ENCODE measurements at regions not wholly inside any gene's neighbourhood (a gene's known extent, or its start where the extent isn't known, plus 50 kb on each side); places are given as distances from the start of the nearest gene placed in this dataset.

GRCh38 chr22:49589301-49589700 lies 238.4 kb downstream of the BRD1 start:
- TF ChIP-seq POLR2A (IDR thresholded peaks at IDR 0.05; ENCODE audit: low read depth, low read length) (no peak), POLR2AphosphoS5 (IDR thresholded peaks at IDR 0.05; ENCODE audit: low read depth, low read length) (no peak), TAF1 (IDR thresholded peaks at IDR 0.05; ENCODE audit: low read depth, low read length) (no peak), POU2F2 (IDR thresholded peaks at IDR 0.05; ENCODE audit: low read depth, low read length) (no peak), SPI1 (IDR thresholded peaks at IDR 0.05; ENCODE audit: low read depth, low read length) (no peak), PAX5 (IDR thresholded peaks at IDR 0.05; ENCODE audit: insufficient read depth, low read length, severe bottlenecking) (no peak)
- no peak for FAIRE-seq

GRCh38 chr22:49588739-49589138 lies 238.9 kb downstream of the BRD1 start:
- DNase-seq (ENCODE audit: insufficient read length, low spot score) (no peak), FAIRE-seq (no peak)
- TF ChIP-seq POLR2AphosphoS5 (IDR thresholded peaks at IDR 0.05; ENCODE audit: low read depth, low read length), result no peak
- no peak for TF ChIP-seq POLR2A (IDR thresholded peaks at IDR 0.05; ENCODE audit: low read depth, low read length)
- no peak for TF ChIP-seq PAX5 (IDR thresholded peaks at IDR 0.05; ENCODE audit: insufficient read depth, low read length, severe bottlenecking)
- no peak for TF ChIP-seq POU2F2 (IDR thresholded peaks at IDR 0.05; ENCODE audit: low read depth, low read length)
- TF ChIP-seq TAF1 (IDR thresholded peaks at IDR 0.05; ENCODE audit: low read depth, low read length), result no peak
- TF ChIP-seq SPI1 (IDR thresholded peaks at IDR 0.05; ENCODE audit: low read depth, low read length), result no peak

More at GRCh38 chr22:49589301-49589700, 238.4 kb downstream of the BRD1 start:
- no peak for DNase-seq (ENCODE audit: insufficient read length, low spot score)

GRCh38 chr22:49587987-49588386 lies 239.7 kb downstream of the BRD1 start:
- DNase-seq (ENCODE audit: insufficient read length, low spot score), result no peak
- no peak for FAIRE-seq
- TF ChIP-seq POLR2AphosphoS5 (IDR thresholded peaks at IDR 0.05; ENCODE audit: low read depth, low read length) (no peak), POLR2A (IDR thresholded peaks at IDR 0.05; ENCODE audit: low read depth, low read length) (no peak), POU2F2 (IDR thresholded peaks at IDR 0.05; ENCODE audit: low read depth, low read length) (no peak), TAF1 (IDR thresholded peaks at IDR 0.05; ENCODE audit: low read depth, low read length) (no peak), PAX5 (IDR thresholded peaks at IDR 0.05; ENCODE audit: insufficient read depth, low read length, severe bottlenecking) (no peak), SPI1 (IDR thresholded peaks at IDR 0.05; ENCODE audit: low read depth, low read length) (no peak)

- no peak for DNase-seq (ENCODE audit: insufficient read length, low spot score)
- TF ChIP-seq SPI1 (IDR thresholded peaks at IDR 0.05; ENCODE audit: low read depth, low read length) (no peak), POLR2AphosphoS5 (IDR thresholded peaks at IDR 0.05; ENCODE audit: low read depth, low read length) (no peak), PAX5 (IDR thresholded peaks at IDR 0.05; ENCODE audit: insufficient read depth, low read length, severe bottlenecking) (no peak), TAF1 (IDR thresholded peaks at IDR 0.05; ENCODE audit: low read depth, low read length) (no peak), POU2F2 (IDR thresholded peaks at IDR 0.05; ENCODE audit: low read depth, low read length) (no peak), POLR2A (IDR thresholded peaks at IDR 0.05; ENCODE audit: low read depth, low read length) (no peak)
- FAIRE-seq, result no peak
Observed at GRCh38 chr22:49587421-49587820, 240.3 kb downstream of the BRD1 start.

GRCh38 chr22:49586873-49587272 lies 240.8 kb downstream of the BRD1 start:
- no peak for FAIRE-seq
- TF ChIP-seq SPI1 (IDR thresholded peaks at IDR 0.05; ENCODE audit: low read depth, low read length), result no peak
- no peak for TF ChIP-seq TAF1 (IDR thresholded peaks at IDR 0.05; ENCODE audit: low read depth, low read length)
- no peak for TF ChIP-seq PAX5 (IDR thresholded peaks at IDR 0.05; ENCODE audit: insufficient read depth, low read length, severe bottlenecking)
- TF ChIP-seq POU2F2 (IDR thresholded peaks at IDR 0.05; ENCODE audit: low read depth, low read length), result no peak
- TF ChIP-seq POLR2A (IDR thresholded peaks at IDR 0.05; ENCODE audit: low read depth, low read length), result no peak
- no peak for TF ChIP-seq POLR2AphosphoS5 (IDR thresholded peaks at IDR 0.05; ENCODE audit: low read depth, low read length)
- no peak for DNase-seq (ENCODE audit: insufficient read length, low spot score)

GRCh38 chr22:49586244-49586748 lies 241.4 kb downstream of the BRD1 start:
- FAIRE-seq (no peak), DNase-seq (ENCODE audit: insufficient read length, low spot score) (no peak)
- TF ChIP-seq SPI1 (IDR thresholded peaks at IDR 0.05; ENCODE audit: low read depth, low read length) (no peak), PAX5 (IDR thresholded peaks at IDR 0.05; ENCODE audit: insufficient read depth, low read length, severe bottlenecking) (no peak), POLR2AphosphoS5 (IDR thresholded peaks at IDR 0.05; ENCODE audit: low read depth, low read length) (no peak), POU2F2 (IDR thresholded peaks at IDR 0.05; ENCODE audit: low read depth, low read length) (no peak), TAF1 (IDR thresholded peaks at IDR 0.05; ENCODE audit: low read depth, low read length) (no peak), POLR2A (IDR thresholded peaks at IDR 0.05; ENCODE audit: low read depth, low read length) (no peak)

- DNase-seq (ENCODE audit: insufficient read length, low spot score), result no peak
- no peak for FAIRE-seq
- no peak for TF ChIP-seq PAX5 (IDR thresholded peaks at IDR 0.05; ENCODE audit: insufficient read depth, low read length, severe bottlenecking)
- no peak for TF ChIP-seq SPI1 (IDR thresholded peaks at IDR 0.05; ENCODE audit: low read depth, low read length)
- TF ChIP-seq POLR2A (IDR thresholded peaks at IDR 0.05; ENCODE audit: low read depth, low read length), result no peak
- no peak for TF ChIP-seq TAF1 (IDR thresholded peaks at IDR 0.05; ENCODE audit: low read depth, low read length)
- no peak for TF ChIP-seq POLR2AphosphoS5 (IDR thresholded peaks at IDR 0.05; ENCODE audit: low read depth, low read length)
- no peak for TF ChIP-seq POU2F2 (IDR thresholded peaks at IDR 0.05; ENCODE audit: low read depth, low read length)
Observed at GRCh38 chr22:49585461-49586243, 242.0 kb downstream of the BRD1 start.

GRCh38 chr22:49583886-49584505 lies 243.7 kb downstream of the BRD1 start:
- FAIRE-seq (no peak), DNase-seq (ENCODE audit: insufficient read length, low spot score) (no peak)
- TF ChIP-seq PAX5 (IDR thresholded peaks at IDR 0.05; ENCODE audit: insufficient read depth, low read length, severe bottlenecking) (no peak), TAF1 (IDR thresholded peaks at IDR 0.05; ENCODE audit: low read depth, low read length) (no peak), SPI1 (IDR thresholded peaks at IDR 0.05; ENCODE audit: low read depth, low read length) (no peak), POLR2AphosphoS5 (IDR thresholded peaks at IDR 0.05; ENCODE audit: low read depth, low read length) (no peak)

- DNase-seq (ENCODE audit: insufficient read length, low spot score) (no peak), FAIRE-seq (no peak)
- no peak for TF ChIP-seq POLR2AphosphoS5 (IDR thresholded peaks at IDR 0.05; ENCODE audit: low read depth, low read length)
- TF ChIP-seq SPI1 (IDR thresholded peaks at IDR 0.05; ENCODE audit: low read depth, low read length), result no peak
Observed at GRCh38 chr22:49583341-49583740, 244.3 kb downstream of the BRD1 start.

Measured in GM12891 (cell line).